Neural cell (in vitro differentiated cells): ENCODE measurements at regions not wholly inside any gene's neighbourhood (a gene's known extent, or its start where the extent isn't known, plus 50 kb on each side); places are given as distances from the start of the nearest gene placed in this dataset.

Experiments used
- H2AFZ ChIP-seq: fragments of 200-600, 300-800 bp; sonication (generic), shearing (Covaris generic); 2 replicates; pipeline ENCODE4 v1.6.0; 2014; ENCODE audit warnings: low read depth, mild to moderate bottlenecking, antibody characterized with exemption, low read length, moderate library complexity
- H3F3A ChIP-seq: fragments of 200-600 bp; shearing (Covaris generic); 2 replicates; pipeline ENCODE4 v1.6.1; 2016; ENCODE audit warnings: mild to moderate bottlenecking, moderate library complexity, mixed read lengths, antibody characterized with exemption, low read length; ENCODE audit not compliant: insufficient read depth, poor library complexity, severe bottlenecking
- H3K27ac ChIP-seq: fragments of 200-600, 300-800 bp; sonication (generic), shearing (Covaris generic); 2 replicates; pipeline ENCODE4 v1.5.1; 2014; ENCODE audit warnings: mild to moderate bottlenecking, low read length, moderate library complexity
- H3K27me3 ChIP-seq: fragments of 300-800, 200-600 bp; sonication (generic), shearing (Covaris generic); 2 replicates; pipeline ENCODE4 v1.6.0; 2014; ENCODE audit warnings: mild to moderate bottlenecking, low read depth, low read length, moderate library complexity; ENCODE audit not compliant: insufficient read depth
- H3K36me3 ChIP-seq: fragments of 300-800, 200-600 bp; sonication (generic), shearing (Covaris generic); 2 replicates; pipeline ENCODE4 v1.5.1; 2014; ENCODE audit warnings: mild to moderate bottlenecking, antibody characterized with exemption, low read length, moderate library complexity; ENCODE audit not compliant: insufficient read depth
- H3K4me2 ChIP-seq: fragments of 300-800, 200-600 bp; sonication (generic), shearing (Covaris generic); 2 replicates; pipeline ENCODE4 v1.6.0; 2014; ENCODE audit warnings: mild to moderate bottlenecking, low read length
- H3K4me3 ChIP-seq: fragments of 300-800, 200-600 bp; sonication (generic), shearing (Covaris generic); 2 replicates; pipeline ENCODE4 v1.5.1; 2014; ENCODE audit warnings: mild to moderate bottlenecking, low read length, moderate library complexity
- H3K79me2 ChIP-seq: fragments of 200-600 bp; shearing (Covaris generic); replicated peaks from 2 replicates; pipeline ENCODE4 v1.6.0; 2014; ENCODE audit warnings: mild to moderate bottlenecking, low read length, moderate library complexity; ENCODE audit not compliant: insufficient read depth
- H3K9ac ChIP-seq: fragments of 300-800, 200-600 bp; sonication (generic), shearing (Covaris generic); 2 replicates; pipeline ENCODE4 v1.6.1; 2016; ENCODE audit warnings: mild to moderate bottlenecking, low read length, mixed read lengths
- H3K9me2 ChIP-seq: fragments of 200-600 bp; shearing (Covaris generic); 2 replicates; pipeline ENCODE4 v1.6.1; 2016; ENCODE audit warnings: mild to moderate bottlenecking, low read length, mixed read lengths; ENCODE audit not compliant: insufficient read depth
- H3K9me3 ChIP-seq: fragments of 200-600, 300-800 bp; sonication (generic), shearing (Covaris generic); 2 replicates; pipeline ENCODE4 v1.6.1; 2016; ENCODE audit warnings: mild to moderate bottlenecking, mixed run types, low read length, moderate library complexity, mixed read lengths
- H4K20me1 ChIP-seq: fragments of 200-600 bp; shearing (Covaris generic); 2 replicates; pipeline ENCODE4 v1.6.1; 2016; ENCODE audit warnings: mild to moderate bottlenecking, mixed run types; ENCODE audit not compliant: insufficient read depth
- EP300 ChIP-seq: fragments of 450-650 bp; conservative IDR thresholded peaks from 2 replicates; pipeline ENCODE4 v1.6.1; 2014; ENCODE audit warnings: antibody characterized with exemption, mild to moderate bottlenecking, moderate library complexity; ENCODE audit not compliant: poor library complexity, severe bottlenecking
- EZH2 ChIP-seq: fragments of 200-600, 300-800 bp; shearing (Covaris generic), sonication (generic); IDR thresholded peaks from 2 replicates; pipeline ENCODE4 v1.6.1; 2014; ENCODE audit warnings: antibody characterized with exemption, low read length, borderline replicate concordance, mild to moderate bottlenecking; ENCODE audit not compliant: insufficient read depth, poor library complexity, severe bottlenecking
- MXI1 ChIP-seq: fragments of 450-650 bp; conservative IDR thresholded peaks from 2 replicates; pipeline ENCODE4 v1.6.1; 2014; ENCODE audit warnings: antibody characterized with exemption, mild to moderate bottlenecking; ENCODE audit not compliant: poor library complexity, severe bottlenecking
- POLR2AphosphoS5 ChIP-seq: IDR thresholded peaks from 2 replicates; pipeline ENCODE4 v1.6.1; 2012
- RAD21 ChIP-seq: fragments of 450-650 bp; conservative IDR thresholded peaks from 2 replicates; pipeline ENCODE4 v1.6.1; 2014; ENCODE audit warnings: antibody characterized with exemption, mild to moderate bottlenecking, moderate library complexity
- SMC3 ChIP-seq: fragments of 450-650 bp; conservative IDR thresholded peaks from 2 replicates; pipeline ENCODE4 v1.6.1; 2014; ENCODE audit warnings: antibody characterized with exemption, mild to moderate bottlenecking, moderate library complexity; ENCODE audit not compliant: poor library complexity
- TAF1 ChIP-seq: IDR thresholded peaks from 2 replicates; pipeline ENCODE4 v1.6.1; 2012; ENCODE audit warnings: low read depth
- TF ChIP-seq, protein P1 (sequence below): fragments of 450-650 bp; IDR thresholded peaks from 2 replicates; pipeline ENCODE4 v1.5.1; 2014; ENCODE audit warnings: antibody characterized with exemption, mild to moderate bottlenecking, moderate library complexity; ENCODE audit not compliant: poor library complexity, severe bottlenecking
- TF ChIP-seq, protein P2 (sequence below): IDR thresholded peaks from 2 replicates; pipeline ENCODE4 v1.6.1; 2012; ENCODE audit warnings: borderline replicate concordance

DNA sequence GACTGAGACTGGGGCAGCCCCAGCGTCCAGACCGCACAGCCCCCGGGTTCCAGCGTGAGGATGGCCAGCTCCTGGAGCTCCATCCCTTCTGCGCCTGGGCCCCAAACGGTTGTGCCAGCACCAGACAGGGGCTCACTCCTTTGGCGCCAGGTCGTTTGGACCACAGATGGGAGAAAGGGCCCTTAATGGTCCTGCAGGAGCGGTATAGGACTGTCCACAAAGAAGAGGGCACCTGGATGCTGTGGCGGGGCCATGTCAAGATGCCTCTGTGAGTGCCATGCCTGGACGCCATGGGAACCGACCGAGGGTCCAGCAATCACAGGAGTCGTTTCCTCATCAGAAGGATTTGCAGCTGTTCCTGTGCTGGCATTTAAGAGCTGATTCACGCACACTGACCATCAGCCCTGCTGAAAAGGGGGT lies 82.7 kb downstream of the DLL1 start:
- Histone ChIP-seq H3K36me3 (no peaks in the 10 kb centered on the region), H3K27ac (no peak overlapping the region), H3K4me2 (no peak overlapping the region), H3K79me2 (no peaks in the 10 kb centered on the region), H3K27me3 (no peaks in the 10 kb centered on the region), H2AFZ (no peak overlapping the region), H4K20me1 (no peaks in the 10 kb centered on the region), H3K4me3 (no peak overlapping the region), H3K9me3 (no peaks in the 10 kb centered on the region), H3K9ac (no peak overlapping the region), H3F3A (no peaks in the 10 kb centered on the region), H3K9me2 (no peaks in the 10 kb centered on the region)
- TF ChIP-seq, protein P1, sequence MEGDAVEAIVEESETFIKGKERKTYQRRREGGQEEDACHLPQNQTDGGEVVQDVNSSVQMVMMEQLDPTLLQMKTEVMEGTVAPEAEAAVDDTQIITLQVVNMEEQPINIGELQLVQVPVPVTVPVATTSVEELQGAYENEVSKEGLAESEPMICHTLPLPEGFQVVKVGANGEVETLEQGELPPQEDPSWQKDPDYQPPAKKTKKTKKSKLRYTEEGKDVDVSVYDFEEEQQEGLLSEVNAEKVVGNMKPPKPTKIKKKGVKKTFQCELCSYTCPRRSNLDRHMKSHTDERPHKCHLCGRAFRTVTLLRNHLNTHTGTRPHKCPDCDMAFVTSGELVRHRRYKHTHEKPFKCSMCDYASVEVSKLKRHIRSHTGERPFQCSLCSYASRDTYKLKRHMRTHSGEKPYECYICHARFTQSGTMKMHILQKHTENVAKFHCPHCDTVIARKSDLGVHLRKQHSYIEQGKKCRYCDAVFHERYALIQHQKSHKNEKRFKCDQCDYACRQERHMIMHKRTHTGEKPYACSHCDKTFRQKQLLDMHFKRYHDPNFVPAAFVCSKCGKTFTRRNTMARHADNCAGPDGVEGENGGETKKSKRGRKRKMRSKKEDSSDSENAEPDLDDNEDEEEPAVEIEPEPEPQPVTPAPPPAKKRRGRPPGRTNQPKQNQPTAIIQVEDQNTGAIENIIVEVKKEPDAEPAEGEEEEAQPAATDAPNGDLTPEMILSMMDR: no peak
- TF ChIP-seq TAF1: no peak
- no peak for TF ChIP-seq EZH2
- no peak for TF ChIP-seq RAD21
- TF ChIP-seq EP300: no peak
- TF ChIP-seq SMC3: no peak
- TF ChIP-seq POLR2AphosphoS5: no peak
- TF ChIP-seq, protein P2, sequence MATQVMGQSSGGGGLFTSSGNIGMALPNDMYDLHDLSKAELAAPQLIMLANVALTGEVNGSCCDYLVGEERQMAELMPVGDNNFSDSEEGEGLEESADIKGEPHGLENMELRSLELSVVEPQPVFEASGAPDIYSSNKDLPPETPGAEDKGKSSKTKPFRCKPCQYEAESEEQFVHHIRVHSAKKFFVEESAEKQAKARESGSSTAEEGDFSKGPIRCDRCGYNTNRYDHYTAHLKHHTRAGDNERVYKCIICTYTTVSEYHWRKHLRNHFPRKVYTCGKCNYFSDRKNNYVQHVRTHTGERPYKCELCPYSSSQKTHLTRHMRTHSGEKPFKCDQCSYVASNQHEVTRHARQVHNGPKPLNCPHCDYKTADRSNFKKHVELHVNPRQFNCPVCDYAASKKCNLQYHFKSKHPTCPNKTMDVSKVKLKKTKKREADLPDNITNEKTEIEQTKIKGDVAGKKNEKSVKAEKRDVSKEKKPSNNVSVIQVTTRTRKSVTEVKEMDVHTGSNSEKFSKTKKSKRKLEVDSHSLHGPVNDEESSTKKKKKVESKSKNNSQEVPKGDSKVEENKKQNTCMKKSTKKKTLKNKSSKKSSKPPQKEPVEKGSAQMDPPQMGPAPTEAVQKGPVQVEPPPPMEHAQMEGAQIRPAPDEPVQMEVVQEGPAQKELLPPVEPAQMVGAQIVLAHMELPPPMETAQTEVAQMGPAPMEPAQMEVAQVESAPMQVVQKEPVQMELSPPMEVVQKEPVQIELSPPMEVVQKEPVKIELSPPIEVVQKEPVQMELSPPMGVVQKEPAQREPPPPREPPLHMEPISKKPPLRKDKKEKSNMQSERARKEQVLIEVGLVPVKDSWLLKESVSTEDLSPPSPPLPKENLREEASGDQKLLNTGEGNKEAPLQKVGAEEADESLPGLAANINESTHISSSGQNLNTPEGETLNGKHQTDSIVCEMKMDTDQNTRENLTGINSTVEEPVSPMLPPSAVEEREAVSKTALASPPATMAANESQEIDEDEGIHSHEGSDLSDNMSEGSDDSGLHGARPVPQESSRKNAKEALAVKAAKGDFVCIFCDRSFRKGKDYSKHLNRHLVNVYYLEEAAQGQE: no peak
- no peak for TF ChIP-seq MXI1

DNA sequence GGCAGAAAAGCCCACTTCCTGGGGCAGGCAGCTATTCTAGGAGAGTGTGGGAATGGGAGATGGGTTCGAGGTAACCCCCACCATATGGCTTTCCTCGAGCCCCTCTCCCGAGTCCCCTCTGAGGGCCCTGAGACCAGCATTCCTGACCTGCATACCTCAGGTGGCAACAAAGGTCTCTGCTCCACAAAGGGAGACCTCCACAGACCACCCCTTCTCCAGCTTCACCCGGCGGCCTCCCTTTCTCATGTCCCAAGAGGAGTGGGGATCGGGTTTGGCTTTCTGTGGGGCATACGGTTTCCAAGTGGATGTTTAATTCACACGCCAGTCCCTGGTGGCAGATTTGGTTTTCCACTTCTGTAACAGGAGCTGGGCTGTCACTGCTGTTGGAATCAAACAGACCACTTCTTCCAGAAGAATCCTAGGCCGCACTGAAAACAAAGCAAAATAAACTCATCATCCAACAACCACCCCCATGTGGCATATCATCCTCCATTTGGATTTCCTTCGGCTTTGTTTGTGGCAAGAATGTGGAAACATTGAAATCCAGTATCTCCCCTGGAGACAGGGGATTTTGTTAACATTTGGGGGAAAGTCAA lies 83.2 kb downstream of the DLL1 start:
- Histone ChIP-seq H3K4me3 (no peak overlapping the region), H3K4me2 (no peak overlapping the region)

More for the DNA sequence above, 83.2 kb downstream of the DLL1 start:
- Histone ChIP-seq H4K20me1 (no peaks in the 10 kb centered on the region), H2AFZ (no peak overlapping the region), H3K36me3 (no peaks in the 10 kb centered on the region), H3K9ac (no peak overlapping the region), H3K27ac (no peak overlapping the region), H3K27me3 (no peaks in the 10 kb centered on the region), H3F3A (no peaks in the 10 kb centered on the region), H3K9me3 (no peaks in the 10 kb centered on the region), H3K9me2 (no peaks in the 10 kb centered on the region), H3K79me2 (no peaks in the 10 kb centered on the region)
- TF ChIP-seq TAF1 (no peak), EP300 (no peak), SMC3 (no peak), RAD21 (no peak), POLR2AphosphoS5 (no peak), MXI1 (no peak), EZH2 (no peak)
- TF ChIP-seq, protein P2: no peak
- TF ChIP-seq, protein P1: no peak
